HG03432 (cell line): ENCODE measurements at regions not wholly inside any gene's neighbourhood (a gene's known extent, or its start where the extent isn't known, plus 50 kb on each side); places are given as distances from the start of the nearest gene placed in this dataset.
"Not testable (repeated sequence)": the region's sequence is repeated elsewhere in the genome, so short reads cannot be mapped to it uniquely, and the experiment has no call there.

ENCODE experiments used
- ATAC-seq: cut with Tn5 transposase; IDR thresholded peaks from one replicate; pipeline ENCODE4 v1.9.1; 2021; ENCODE audit warnings: mild to moderate bottlenecking, moderate library complexity; ENCODE audit not compliant: unreplicated experiment

GRCh38 chr2:180705122-180705521, 275.3 kb upstream of the UBE2E3 start:
- ATAC-seq, result no peak

GRCh38 chr2:180699657-180700361, 280.6 kb upstream of the UBE2E3 start:
- ATAC-seq, result no peak

- ATAC-seq, result no peak
Observed at GRCh38 chr2:180698668-180699067, 281.7 kb upstream of the UBE2E3 start.

GRCh38 chr2:180695586-180696401, 284.6 kb upstream of the UBE2E3 start:
- ATAC-seq, result no peak

- ATAC-seq, result no peak
Observed at GRCh38 chr2:180694445-180695421, 285.7 kb upstream of the UBE2E3 start.

GRCh38 chr2:180692322-180692721, 288.1 kb upstream of the UBE2E3 start:
- no peak for ATAC-seq

GRCh38 chr2:180691855-180692223, 288.6 kb upstream of the UBE2E3 start:
- not testable (repeated sequence) for ATAC-seq

- ATAC-seq, result not testable (repeated sequence)
Observed at GRCh38 chr2:180691186-180691854, 289.1 kb upstream of the UBE2E3 start.

- ATAC-seq, result no peak
Observed at GRCh38 chr2:180690611-180691010, 289.8 kb upstream of the UBE2E3 start.

- no peak for ATAC-seq
Observed at GRCh38 chr2:180682871-180683270, 297.5 kb upstream of the UBE2E3 start.

- ATAC-seq, result no peak
Observed at GRCh38 chr2:180679693-180680092, 300.7 kb upstream of the UBE2E3 start.

- ATAC-seq, result no peak
Observed at GRCh38 chr2:180678625-180678972, 301.8 kb upstream of the UBE2E3 start.

- ATAC-seq, result no peak
Observed at GRCh38 chr2:180677930-180678624, 302.3 kb upstream of the UBE2E3 start.

GRCh38 chr2:180677200-180677599, 303.2 kb upstream of the UBE2E3 start:
- ATAC-seq, result no peak

GRCh38 chr2:180676520-180677025, 303.8 kb upstream of the UBE2E3 start:
- no peak for ATAC-seq

GRCh38 chr2:180675170-180675569, 305.2 kb upstream of the UBE2E3 start:
- ATAC-seq, result no peak

- ATAC-seq, result no peak
Observed at GRCh38 chr2:180672377-180672776, 308.0 kb upstream of the UBE2E3 start.

- no peak for ATAC-seq
Observed at GRCh38 chr2:180670302-180671003, 310.0 kb upstream of the UBE2E3 start.

- ATAC-seq, result no peak
Observed at GRCh38 chr2:180669016-180669415, 311.4 kb upstream of the UBE2E3 start.
